GM18498 (cell line): ENCODE measurements at regions not wholly inside any gene's neighbourhood (a gene's known extent, or its start where the extent isn't known, plus 50 kb on each side); places are given as distances from the start of the nearest gene placed in this dataset.
"Not testable (repeated sequence)": the region's sequence is repeated elsewhere in the genome, so short reads cannot be mapped to it uniquely, and the experiment has no call there.

Source experiments
- ATAC-seq: cut with Tn5 transposase; IDR thresholded peaks from one replicate; pipeline ENCODE4 v1.9.1; 2021; ENCODE audit warnings: mild to moderate bottlenecking, moderate library complexity; ENCODE audit not compliant: unreplicated experiment

GRCh38 chrX:150232222-150232621, 130.9 kb upstream of the MAMLD1 start:
- ATAC-seq: not testable (repeated sequence)

- ATAC-seq: no peak
These were observed 129.0 kb upstream of the MAMLD1 start for GRCh38 chrX:150234126-150234525.

- ATAC-seq: no peak
These were observed 126.8 kb upstream of the MAMLD1 start for GRCh38 chrX:150236327-150236726.

- ATAC-seq: no peak
These were observed 124.3 kb upstream of the MAMLD1 start for GRCh38 chrX:150238632-150239382.

- ATAC-seq: no peak
These were observed 123.0 kb upstream of the MAMLD1 start for GRCh38 chrX:150239946-150240642.

GRCh38 chrX:150240643-150240970, 122.5 kb upstream of the MAMLD1 start:
- no peak for ATAC-seq

GRCh38 chrX:150253959-150254620, 109.0 kb upstream of the MAMLD1 start:
- ATAC-seq: no peak

- no peak for ATAC-seq
These were observed 108.2 kb upstream of the MAMLD1 start for GRCh38 chrX:150254909-150255308.

- no peak for ATAC-seq
These were observed 107.4 kb upstream of the MAMLD1 start for GRCh38 chrX:150255441-150256296.

GRCh38 chrX:150256297-150256650, 106.8 kb upstream of the MAMLD1 start:
- no peak for ATAC-seq

GRCh38 chrX:150257353-150258175, 105.6 kb upstream of the MAMLD1 start:
- ATAC-seq: no peak

GRCh38 chrX:150258176-150258425, 105.0 kb upstream of the MAMLD1 start:
- ATAC-seq: no peak

- ATAC-seq: no peak
These were observed 104.4 kb upstream of the MAMLD1 start for GRCh38 chrX:150258463-150259430.

GRCh38 chrX:150262456-150262855, 100.7 kb upstream of the MAMLD1 start:
- no peak for ATAC-seq

- ATAC-seq: no peak
These were observed 94.2 kb upstream of the MAMLD1 start for GRCh38 chrX:150268839-150269355.

- no peak for ATAC-seq
These were observed 93.4 kb upstream of the MAMLD1 start for GRCh38 chrX:150269605-150270254.

- no peak for ATAC-seq
These were observed 92.5 kb upstream of the MAMLD1 start for GRCh38 chrX:150270622-150271021.

GRCh38 chrX:150273575-150274294, 89.4 kb upstream of the MAMLD1 start:
- ATAC-seq: not testable (repeated sequence)
